HG03469 (cell line): ENCODE measurements at regions not wholly inside any gene's neighbourhood (a gene's known extent, or its start where the extent isn't known, plus 50 kb on each side); places are given as distances from the start of the nearest gene placed in this dataset.

Experiments
- ATAC-seq: cut with Tn5 transposase; IDR thresholded peaks from one replicate; pipeline ENCODE4 v1.9.1; 2021; ENCODE audit warnings: mild to moderate bottlenecking, moderate library complexity, moderate number of reproducible peaks; ENCODE audit not compliant: unreplicated experiment

- ATAC-seq: no peak
Observed at GRCh38 chr10:113252650-113253618, 299.9 kb upstream of the HABP2 start.

- ATAC-seq: no peak
Observed at GRCh38 chr10:113259576-113260226, 293.2 kb upstream of the HABP2 start.

GRCh38 chr10:113261161-113261560 is 291.7 kb upstream of the HABP2 start:
- no peak for ATAC-seq

GRCh38 chr10:113261611-113262091 is 291.2 kb upstream of the HABP2 start:
- no peak for ATAC-seq

- ATAC-seq: no peak
Observed at GRCh38 chr10:113263056-113263455, 289.8 kb upstream of the HABP2 start.

- ATAC-seq: no peak
Observed at GRCh38 chr10:113264333-113265131, 288.3 kb upstream of the HABP2 start.

GRCh38 chr10:113266147-113266546 is 286.7 kb upstream of the HABP2 start:
- no peak for ATAC-seq

GRCh38 chr10:113267619-113268562 is 285.0 kb upstream of the HABP2 start:
- ATAC-seq: no peak

- ATAC-seq: no peak
Observed at GRCh38 chr10:113269333-113269732, 283.5 kb upstream of the HABP2 start.

GRCh38 chr10:113272511-113272910 is 280.3 kb upstream of the HABP2 start:
- ATAC-seq: no peak

GRCh38 chr10:113273181-113274163 is 279.4 kb upstream of the HABP2 start:
- no peak for ATAC-seq

GRCh38 chr10:113274176-113274829 is 278.6 kb upstream of the HABP2 start:
- no peak for ATAC-seq

GRCh38 chr10:113278221-113278620 is 274.6 kb upstream of the HABP2 start:
- no peak for ATAC-seq

- no peak for ATAC-seq
Observed at GRCh38 chr10:113278664-113279063, 274.2 kb upstream of the HABP2 start.

- no peak for ATAC-seq
Observed at GRCh38 chr10:113279262-113279661, 273.6 kb upstream of the HABP2 start.

GRCh38 chr10:113282564-113282963 is 270.3 kb upstream of the HABP2 start:
- no peak for ATAC-seq

GRCh38 chr10:113283189-113283588 is 269.7 kb upstream of the HABP2 start:
- ATAC-seq: no peak

- ATAC-seq: no peak
Observed at GRCh38 chr10:113284635-113285034, 268.2 kb upstream of the HABP2 start.
